ENCODE measurements at regions not wholly inside any gene's neighbourhood (a gene's known extent, or its start where the extent isn't known, plus 50 kb on each side); places are given as distances from the start of the nearest gene placed in this dataset.
"Not testable (repeated sequence)": the region's sequence is repeated elsewhere in the genome, so short reads cannot be mapped to it uniquely, and the experiment has no call there.

GRCh38 chr1:206337024-206337423 is 133.3 kb upstream of the IKBKE start:
- H3K4me1 ChIP-seq; POLR2A ChIA-PET; H3K4me1 Mint-ChIP-seq (ENCODE audit: low read depth, unreplicated experiment); H3K9me3 Mint-ChIP-seq (ENCODE audit: unreplicated experiment); H3K4me3 ChIP-seq (ENCODE audit: low read depth, low read length); BruUV-seq (replicated peaks); H3K36me3 ChIP-seq (ENCODE audit: control insufficient read depth, insufficient read depth, low read length); intact Hi-C loops (cut with micrococcal nuclease; ENCODE audit: unreplicated experiment); H3K4me3 Mint-ChIP-seq (ENCODE audit: unreplicated experiment); DNase-seq; H3K27ac Mint-ChIP-seq (ENCODE audit: unreplicated experiment); H3K9me3 ChIP-seq; H3K27me3 Mint-ChIP-seq (ENCODE audit: insufficient read depth, unreplicated experiment); H3K27me3 ChIP-seq (replicated peaks; ENCODE audit: control insufficient read depth, insufficient read depth, low read length); H3K36me3 Mint-ChIP-seq (ENCODE audit: insufficient read depth, unreplicated experiment); CTCF ChIA-PET: not testable (repeated sequence)

GRCh38 chr1:206350493-206351275 is 119.6 kb upstream of the IKBKE start:
- BruUV-seq (replicated peaks); CTCF ChIA-PET; H3K27ac Mint-ChIP-seq (ENCODE audit: unreplicated experiment); H3K4me1 Mint-ChIP-seq (ENCODE audit: low read depth, unreplicated experiment); H3K9me3 ChIP-seq; H3K9me3 Mint-ChIP-seq (ENCODE audit: unreplicated experiment); DNase-seq; H3K36me3 Mint-ChIP-seq (ENCODE audit: insufficient read depth, unreplicated experiment); H3K4me3 ChIP-seq (ENCODE audit: low read depth, low read length); H3K36me3 ChIP-seq (ENCODE audit: control insufficient read depth, insufficient read depth, low read length); H3K27me3 Mint-ChIP-seq (ENCODE audit: insufficient read depth, unreplicated experiment); POLR2A ChIA-PET; H3K27me3 ChIP-seq (replicated peaks; ENCODE audit: control insufficient read depth, insufficient read depth, low read length); intact Hi-C loops (cut with micrococcal nuclease; ENCODE audit: unreplicated experiment); H3K4me3 Mint-ChIP-seq (ENCODE audit: unreplicated experiment); H3K4me1 ChIP-seq: not testable (repeated sequence)

GRCh38 chr1:206351276-206352052 is 118.8 kb upstream of the IKBKE start:
- H3K4me3 Mint-ChIP-seq (ENCODE audit: unreplicated experiment); H3K36me3 Mint-ChIP-seq (ENCODE audit: insufficient read depth, unreplicated experiment); H3K27ac Mint-ChIP-seq (ENCODE audit: unreplicated experiment); H3K4me1 Mint-ChIP-seq (ENCODE audit: low read depth, unreplicated experiment); CTCF ChIA-PET; H3K36me3 ChIP-seq (ENCODE audit: control insufficient read depth, insufficient read depth, low read length); BruUV-seq (replicated peaks); intact Hi-C loops (cut with micrococcal nuclease; ENCODE audit: unreplicated experiment); H3K4me1 ChIP-seq; H3K9me3 Mint-ChIP-seq (ENCODE audit: unreplicated experiment); H3K27me3 ChIP-seq (replicated peaks; ENCODE audit: control insufficient read depth, insufficient read depth, low read length); H3K27me3 Mint-ChIP-seq (ENCODE audit: insufficient read depth, unreplicated experiment); H3K9me3 ChIP-seq; H3K4me3 ChIP-seq (ENCODE audit: low read depth, low read length); POLR2A ChIA-PET; DNase-seq: not testable (repeated sequence)

GRCh38 chr1:206356310-206356709 is 114.0 kb upstream of the IKBKE start:
- H3K4me1 ChIP-seq; intact Hi-C loops (cut with micrococcal nuclease; ENCODE audit: unreplicated experiment); H3K36me3 ChIP-seq (ENCODE audit: control insufficient read depth, insufficient read depth, low read length); H3K9me3 Mint-ChIP-seq (ENCODE audit: unreplicated experiment); H3K27ac Mint-ChIP-seq (ENCODE audit: unreplicated experiment); CTCF ChIA-PET; H3K4me3 Mint-ChIP-seq (ENCODE audit: unreplicated experiment); H3K27me3 ChIP-seq (replicated peaks; ENCODE audit: control insufficient read depth, insufficient read depth, low read length); H3K4me1 Mint-ChIP-seq (ENCODE audit: low read depth, unreplicated experiment); POLR2A ChIA-PET; H3K27me3 Mint-ChIP-seq (ENCODE audit: insufficient read depth, unreplicated experiment); H3K9me3 ChIP-seq; BruUV-seq (replicated peaks); DNase-seq; H3K4me3 ChIP-seq (ENCODE audit: low read depth, low read length); H3K36me3 Mint-ChIP-seq (ENCODE audit: insufficient read depth, unreplicated experiment): not testable (repeated sequence)

- H3K36me3 Mint-ChIP-seq (ENCODE audit: insufficient read depth, unreplicated experiment); BruUV-seq (replicated peaks); H3K36me3 ChIP-seq (ENCODE audit: control insufficient read depth, insufficient read depth, low read length); intact Hi-C loops (cut with micrococcal nuclease; ENCODE audit: unreplicated experiment); CTCF ChIA-PET; H3K27me3 ChIP-seq (replicated peaks; ENCODE audit: control insufficient read depth, insufficient read depth, low read length); H3K27me3 Mint-ChIP-seq (ENCODE audit: insufficient read depth, unreplicated experiment); H3K4me3 Mint-ChIP-seq (ENCODE audit: unreplicated experiment); POLR2A ChIA-PET; H3K4me3 ChIP-seq (ENCODE audit: low read depth, low read length); H3K9me3 Mint-ChIP-seq (ENCODE audit: unreplicated experiment); H3K27ac Mint-ChIP-seq (ENCODE audit: unreplicated experiment); H3K4me1 Mint-ChIP-seq (ENCODE audit: low read depth, unreplicated experiment); H3K9me3 ChIP-seq; H3K4me1 ChIP-seq; DNase-seq: not testable (repeated sequence)
Observed at GRCh38 chr1:206357962-206358361, 112.3 kb upstream of the IKBKE start.

GRCh38 chr1:206358771-206359170 is 111.5 kb upstream of the IKBKE start:
- H3K9me3 ChIP-seq; H3K4me3 Mint-ChIP-seq (ENCODE audit: unreplicated experiment); H3K27me3 Mint-ChIP-seq (ENCODE audit: insufficient read depth, unreplicated experiment); H3K27me3 ChIP-seq (replicated peaks; ENCODE audit: control insufficient read depth, insufficient read depth, low read length); CTCF ChIA-PET; H3K4me3 ChIP-seq (ENCODE audit: low read depth, low read length); intact Hi-C loops (cut with micrococcal nuclease; ENCODE audit: unreplicated experiment); DNase-seq; POLR2A ChIA-PET; H3K27ac Mint-ChIP-seq (ENCODE audit: unreplicated experiment); H3K4me1 ChIP-seq; H3K36me3 ChIP-seq (ENCODE audit: control insufficient read depth, insufficient read depth, low read length); H3K9me3 Mint-ChIP-seq (ENCODE audit: unreplicated experiment); H3K4me1 Mint-ChIP-seq (ENCODE audit: low read depth, unreplicated experiment); H3K36me3 Mint-ChIP-seq (ENCODE audit: insufficient read depth, unreplicated experiment); BruUV-seq (replicated peaks): not testable (repeated sequence)

GRCh38 chr1:206359377-206359776 is 110.9 kb upstream of the IKBKE start:
- H3K9me3 Mint-ChIP-seq (ENCODE audit: unreplicated experiment); H3K36me3 ChIP-seq (ENCODE audit: control insufficient read depth, insufficient read depth, low read length); CTCF ChIA-PET; H3K27me3 Mint-ChIP-seq (ENCODE audit: insufficient read depth, unreplicated experiment); H3K4me1 Mint-ChIP-seq (ENCODE audit: low read depth, unreplicated experiment); H3K36me3 Mint-ChIP-seq (ENCODE audit: insufficient read depth, unreplicated experiment); H3K4me3 Mint-ChIP-seq (ENCODE audit: unreplicated experiment); DNase-seq; H3K4me1 ChIP-seq; intact Hi-C loops (cut with micrococcal nuclease; ENCODE audit: unreplicated experiment); H3K9me3 ChIP-seq; H3K27me3 ChIP-seq (replicated peaks; ENCODE audit: control insufficient read depth, insufficient read depth, low read length); POLR2A ChIA-PET; BruUV-seq (replicated peaks); H3K4me3 ChIP-seq (ENCODE audit: low read depth, low read length); H3K27ac Mint-ChIP-seq (ENCODE audit: unreplicated experiment): not testable (repeated sequence)
